ENCODE measurements at regions not wholly inside any gene's neighbourhood (a gene's known extent, or its start where the extent isn't known, plus 50 kb on each side); places are given as distances from the start of the nearest gene placed in this dataset.
"Not testable (repeated sequence)": the region's sequence is repeated elsewhere in the genome, so short reads cannot be mapped to it uniquely, and the experiment has no call there.

GRCh38 chr14:38663382-38663781 lies 407.5 kb upstream of the CLEC14A start:
- H3K9me3 Mint-ChIP-seq = peaks cover 4% of the 10 kb centered on the region
- ATAC-seq (no peak), DNase-seq (ENCODE audit: low spot score in 2 of 2) (no peak)
- no peaks in the 10 kb centered on the region for H3K36me3 Mint-ChIP-seq
- H3K4me3 Mint-ChIP-seq = no peak overlapping the region
- no peaks in the 10 kb centered on the region for H3K4me1 Mint-ChIP-seq
- H3K27ac Mint-ChIP-seq = no peak overlapping the region

GRCh38 chr14:38662781-38663180 lies 406.9 kb upstream of the CLEC14A start:
- no peaks in the 10 kb centered on the region for H3K36me3 Mint-ChIP-seq
- ATAC-seq = no peak
- no peaks in the 10 kb centered on the region for H3K4me1 Mint-ChIP-seq
- DNase-seq (ENCODE audit: low spot score in 2 of 2) = no peak
- peaks cover 4% of the 10 kb centered on the region for H3K9me3 Mint-ChIP-seq
- H3K4me3 Mint-ChIP-seq = no peak overlapping the region
- H3K27ac Mint-ChIP-seq = no peak overlapping the region

- peaks cover 5% of the 10 kb centered on the region for H3K9me3 Mint-ChIP-seq
- H3K27ac Mint-ChIP-seq = no peak overlapping the region
- ATAC-seq = no peak
- H3K36me3 Mint-ChIP-seq = no peaks in the 10 kb centered on the region
- no peak for DNase-seq (ENCODE audit: low spot score in 2 of 2)
- H3K4me1 Mint-ChIP-seq = no peaks in the 10 kb centered on the region
- H3K4me3 Mint-ChIP-seq = no peak overlapping the region
Measured at GRCh38 chr14:38646391-38646790, 390.5 kb upstream of the CLEC14A start.

GRCh38 chr14:38634913-38635312 lies 379.0 kb upstream of the CLEC14A start:
- H3K9me3 Mint-ChIP-seq = peaks cover 11% of the 10 kb centered on the region

DNA sequence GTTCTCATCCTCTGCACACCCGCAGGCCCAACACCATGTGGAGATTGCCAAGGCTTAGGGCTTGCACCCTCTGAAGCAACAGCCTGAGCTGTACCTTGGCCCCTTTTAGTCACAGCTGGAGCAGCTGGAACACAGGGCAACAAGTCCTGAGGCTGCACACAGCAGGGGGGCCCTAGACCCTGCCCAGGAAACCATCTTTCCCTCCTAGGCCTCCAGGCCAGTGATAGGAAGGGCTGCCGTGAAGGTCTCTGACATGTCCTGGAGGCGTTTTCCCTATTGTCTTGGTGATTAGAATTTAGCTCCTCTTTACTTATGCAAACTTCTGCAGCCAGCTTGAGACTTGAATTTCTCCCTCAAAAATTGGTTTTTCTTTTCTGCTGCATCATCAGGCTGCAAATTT lies 373.5 kb upstream of the CLEC14A start:
- no peak for ATAC-seq
- DNase-seq (ENCODE audit: low spot score in 2 of 2) = no peak
- no peak overlapping the region for H3K4me3 Mint-ChIP-seq
- H3K9me3 Mint-ChIP-seq = peaks cover 14% of the 10 kb centered on the region
- H3K27ac Mint-ChIP-seq = no peak overlapping the region
- no peaks in the 10 kb centered on the region for H3K4me1 Mint-ChIP-seq
- H3K36me3 Mint-ChIP-seq = no peaks in the 10 kb centered on the region

More at GRCh38 chr14:38634913-38635312, 379.0 kb upstream of the CLEC14A start:
- H3K4me3 Mint-ChIP-seq; DNase-seq (ENCODE audit: low spot score in 2 of 2); H3K4me1 Mint-ChIP-seq; ATAC-seq; H3K36me3 Mint-ChIP-seq; H3K27ac Mint-ChIP-seq: not testable (repeated sequence)

DNA sequence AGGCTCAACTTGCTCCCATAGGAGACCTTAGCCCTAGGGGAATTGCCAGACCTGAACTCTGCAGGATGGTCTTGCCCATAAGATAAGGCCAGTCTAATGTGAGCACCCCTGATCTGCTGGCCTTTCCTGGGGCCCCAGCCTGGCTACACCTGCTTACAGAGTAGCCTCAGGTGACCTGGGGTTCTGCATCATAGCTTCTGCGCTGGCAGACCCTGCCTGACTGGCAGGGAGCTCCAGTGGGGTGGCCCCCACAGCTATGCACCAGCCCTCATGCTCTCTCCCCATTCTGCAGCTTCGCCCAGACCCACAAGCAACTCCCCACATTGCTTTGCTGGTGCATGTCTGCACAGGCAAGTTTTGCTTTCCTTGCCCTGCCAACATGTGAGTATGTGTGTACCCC lies 371.3 kb upstream of the CLEC14A start:
- Mint-ChIP-seq H3K9me3 (peaks cover 12% of the 10 kb centered on the region), H3K36me3 (no peaks in the 10 kb centered on the region), H3K4me3 (no peak overlapping the region), H3K27ac (no peak overlapping the region), H3K4me1 (no peaks in the 10 kb centered on the region)
- ATAC-seq (peak; percentile 40), DNase-seq (ENCODE audit: low spot score in 2 of 2) (no peak)

- H3K9me3 Mint-ChIP-seq = peaks cover 9% of the 10 kb centered on the region
- ATAC-seq (no peak), DNase-seq (ENCODE audit: low spot score in 2 of 2) (no peak)
- no peak overlapping the region for H3K27ac Mint-ChIP-seq
- no peaks in the 10 kb centered on the region for H3K36me3 Mint-ChIP-seq
- H3K4me3 Mint-ChIP-seq = no peak overlapping the region
- H3K4me1 Mint-ChIP-seq = no peaks in the 10 kb centered on the region
Measured at GRCh38 chr14:38623661-38624060, 367.8 kb upstream of the CLEC14A start.

DNA sequence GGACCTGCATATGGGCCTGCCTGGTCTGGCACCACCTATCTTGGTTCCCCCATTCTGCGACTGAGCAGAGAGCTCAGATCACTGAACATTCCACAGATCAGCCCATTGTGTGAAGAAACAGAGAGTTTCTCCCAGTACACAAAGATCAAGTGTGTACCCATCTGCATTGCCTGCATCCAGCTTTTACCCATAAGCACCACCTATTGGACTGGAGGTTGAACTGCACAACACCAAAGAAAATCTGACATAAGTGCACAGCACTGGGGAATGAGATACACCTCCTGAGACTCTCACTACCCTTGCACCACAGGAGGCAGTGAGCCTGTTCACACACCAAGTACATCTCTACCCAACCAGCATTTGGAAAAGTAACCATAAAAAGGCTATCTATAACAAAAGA lies 362.6 kb upstream of the CLEC14A start:
- no peak for ATAC-seq
- DNase-seq (ENCODE audit: low spot score in 2 of 2) = no peak
- Mint-ChIP-seq H3K36me3 (no peaks in the 10 kb centered on the region), H3K4me1 (no peaks in the 10 kb centered on the region), H3K4me3 (no peak overlapping the region), H3K9me3 (peaks cover 9% of the 10 kb centered on the region), H3K27ac (no peak overlapping the region)

DNA sequence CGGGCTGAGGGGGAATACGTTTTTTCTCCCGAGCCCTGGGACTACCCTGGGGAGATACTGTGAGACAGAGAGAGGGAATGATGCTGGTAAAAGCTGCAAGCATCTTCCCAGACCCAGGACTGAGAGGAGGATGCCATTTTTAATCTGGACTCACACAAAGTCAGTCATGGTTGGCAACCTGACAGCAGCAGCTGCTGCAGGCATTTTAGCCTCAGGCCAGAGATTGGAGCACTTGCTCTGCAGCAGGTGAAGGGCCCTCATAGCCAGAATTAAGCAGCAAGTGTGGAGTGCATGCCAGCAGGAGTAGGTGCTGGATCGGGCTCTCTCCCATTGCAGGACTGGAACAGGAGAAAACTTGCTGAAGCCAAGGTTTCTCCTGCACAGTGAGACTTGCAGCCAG lies 361.1 kb upstream of the CLEC14A start:
- H3K4me3 Mint-ChIP-seq = no peak overlapping the region
- ATAC-seq = no peak
- H3K4me1 Mint-ChIP-seq = no peaks in the 10 kb centered on the region
- peaks cover 6% of the 10 kb centered on the region for H3K9me3 Mint-ChIP-seq
- no peak overlapping the region for H3K27ac Mint-ChIP-seq
- no peak for DNase-seq (ENCODE audit: low spot score in 2 of 2)
- H3K36me3 Mint-ChIP-seq = no peaks in the 10 kb centered on the region

GRCh38 chr14:38611928-38612327 lies 356.0 kb upstream of the CLEC14A start:
- Mint-ChIP-seq H3K36me3 (no peaks in the 10 kb centered on the region), H3K4me1 (no peaks in the 10 kb centered on the region), H3K4me3 (no peak overlapping the region), H3K9me3 (peaks cover 10% of the 10 kb centered on the region), H3K27ac (no peak overlapping the region)
- DNase-seq (ENCODE audit: low spot score in 2 of 2) (no peak), ATAC-seq (no peak)

DNA sequence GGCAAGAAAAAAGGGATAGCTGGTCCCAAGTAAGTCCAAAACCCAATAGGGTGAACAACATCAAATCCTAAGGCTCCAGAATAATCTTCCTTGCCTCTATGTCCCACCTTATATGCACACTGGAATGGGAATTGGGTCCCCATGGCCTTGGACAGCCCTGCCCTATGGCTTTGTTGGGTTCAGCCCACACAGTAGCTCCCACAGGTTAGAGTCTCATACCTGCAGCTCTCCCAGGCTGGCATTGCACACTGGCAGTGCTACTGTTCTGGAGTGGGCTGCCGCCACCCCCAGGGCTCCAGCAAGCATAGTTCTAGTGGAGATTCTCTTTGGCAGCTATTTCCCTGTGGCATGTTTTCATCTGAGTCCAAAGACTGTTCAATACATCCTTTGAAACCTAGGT lies 352.4 kb upstream of the CLEC14A start:
- no peaks in the 10 kb centered on the region for H3K36me3 Mint-ChIP-seq
- DNase-seq (ENCODE audit: low spot score in 2 of 2) (no peak), ATAC-seq (peak; percentile 8)
- no peak overlapping the region for H3K27ac Mint-ChIP-seq
- no peak overlapping the region for H3K4me3 Mint-ChIP-seq
- peaks cover 10% of the 10 kb centered on the region for H3K9me3 Mint-ChIP-seq
- no peaks in the 10 kb centered on the region for H3K4me1 Mint-ChIP-seq

GRCh38 chr14:38605193-38606114 lies 349.6 kb upstream of the CLEC14A start:
- no peak for ATAC-seq

DNA sequence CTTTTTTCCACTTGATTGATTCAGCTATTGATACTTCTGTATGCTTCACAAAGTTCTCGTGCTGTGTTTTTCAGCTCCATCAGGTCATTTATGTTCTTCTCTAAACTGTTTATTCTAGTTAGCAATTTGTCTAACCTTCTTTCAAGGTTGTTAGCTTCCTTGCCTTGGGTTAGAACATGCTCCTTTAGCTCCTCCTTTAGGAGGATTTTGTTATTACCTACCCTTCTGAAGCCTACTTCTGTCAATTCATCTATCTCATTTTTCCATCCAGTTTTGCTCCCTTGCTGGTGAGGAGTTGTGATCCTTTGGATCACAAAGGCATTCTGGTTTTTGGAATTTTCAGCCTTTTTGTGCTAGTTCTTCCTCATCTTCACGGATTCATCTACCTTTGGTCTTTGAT lies 344.7 kb upstream of the CLEC14A start:
- ATAC-seq; H3K27ac Mint-ChIP-seq; H3K4me1 Mint-ChIP-seq; H3K4me3 Mint-ChIP-seq; H3K9me3 Mint-ChIP-seq; H3K36me3 Mint-ChIP-seq; DNase-seq (ENCODE audit: low spot score in 2 of 2): not testable (repeated sequence)

More at GRCh38 chr14:38605193-38606114, 349.6 kb upstream of the CLEC14A start:
- H3K4me3 Mint-ChIP-seq = no peak overlapping the region
- no peaks in the 10 kb centered on the region for H3K4me1 Mint-ChIP-seq
- DNase-seq (ENCODE audit: low spot score in 2 of 2) = no peak
- peaks cover 8% of the 10 kb centered on the region for H3K9me3 Mint-ChIP-seq
- H3K27ac Mint-ChIP-seq = no peak overlapping the region
- H3K36me3 Mint-ChIP-seq = no peaks in the 10 kb centered on the region

GRCh38 chr14:38593476-38593875 lies 337.6 kb upstream of the CLEC14A start:
- H3K4me1 Mint-ChIP-seq = no peaks in the 10 kb centered on the region
- no peak overlapping the region for H3K4me3 Mint-ChIP-seq
- H3K27ac Mint-ChIP-seq = no peak overlapping the region
- DNase-seq (ENCODE audit: low spot score in 2 of 2) = no peak
- no peak for ATAC-seq
- peaks cover 3% of the 10 kb centered on the region for H3K9me3 Mint-ChIP-seq
- H3K36me3 Mint-ChIP-seq = no peaks in the 10 kb centered on the region

- H3K4me1 Mint-ChIP-seq = no peaks in the 10 kb centered on the region
- peaks cover 3% of the 10 kb centered on the region for H3K9me3 Mint-ChIP-seq
- ATAC-seq (no peak), DNase-seq (ENCODE audit: low spot score in 2 of 2) (no peak)
- H3K36me3 Mint-ChIP-seq = no peaks in the 10 kb centered on the region
- no peak overlapping the region for H3K4me3 Mint-ChIP-seq
- H3K27ac Mint-ChIP-seq = no peak overlapping the region
Measured at GRCh38 chr14:38592764-38593442, 337.0 kb upstream of the CLEC14A start.

Measured in stimulated activated effector memory CD8-positive, alpha-beta T cell treated with anti-CD3 and anti-CD28 coated beads, Interleukin-12 subunit alpha, Interleukin-12 subunit beta, amount 100 ng/mL, for 72 hours (primary cell).